BLaER1 treated with 17β-estradiol and CSF1 and Interleukin-3, amounts not matched to agents 10 nM and 100 nM (cell line): ENCODE measurements at regions not wholly inside any gene's neighbourhood (a gene's known extent, or its start where the extent isn't known, plus 50 kb on each side); places are given as distances from the start of the nearest gene placed in this dataset.

Source experiments
- H3K27ac ChIP-seq, 11 experiments: shearing (Covaris generic); formaldehyde crosslinking; 2 replicates each; pipeline ENCODE4 v1.8.1; 2022
- H3K27me3 ChIP-seq, 11 experiments: shearing (Covaris generic); formaldehyde crosslinking; 2 replicates each; pipeline ENCODE4 v1.8.1; 2022
- H3K36me3 ChIP-seq, 11 experiments: shearing (Covaris generic); formaldehyde crosslinking; 2 replicates each; pipeline ENCODE4 v1.8.1; 2022
- H3K4me1 ChIP-seq, 10 experiments: shearing (Covaris generic); formaldehyde crosslinking; 2 replicates each; pipeline ENCODE4 v1.8.1; 2022
- H3K4me2 ChIP-seq, 11 experiments: shearing (Covaris generic); formaldehyde crosslinking; 2 replicates each; pipeline ENCODE4 v1.8.1; 2022
- H3K4me3 ChIP-seq, 10 experiments: shearing (Covaris generic); formaldehyde crosslinking; 2 replicates each; pipeline ENCODE4 v1.8.1; 2022
- H3K9ac ChIP-seq, 11 experiments: shearing (Covaris generic); formaldehyde crosslinking; 2 replicates each; pipeline ENCODE4 v1.8.1; 2022
- H3K9me3 ChIP-seq, 11 experiments: shearing (Covaris generic); formaldehyde crosslinking; replicated peaks in 1 of 11; 2 replicates each; pipeline ENCODE4 v1.8.1; 2022
- H4K20me1 ChIP-seq, 11 experiments: shearing (Covaris generic); formaldehyde crosslinking; 2 replicates each; pipeline ENCODE4 v1.8.1; 2022
- Cebpa-rat ChIP-seq, 11 experiments: shearing (Covaris generic); IDR thresholded peaks; 2 replicates each; pipeline ENCODE4 v1.8.1; 2022

DNA sequence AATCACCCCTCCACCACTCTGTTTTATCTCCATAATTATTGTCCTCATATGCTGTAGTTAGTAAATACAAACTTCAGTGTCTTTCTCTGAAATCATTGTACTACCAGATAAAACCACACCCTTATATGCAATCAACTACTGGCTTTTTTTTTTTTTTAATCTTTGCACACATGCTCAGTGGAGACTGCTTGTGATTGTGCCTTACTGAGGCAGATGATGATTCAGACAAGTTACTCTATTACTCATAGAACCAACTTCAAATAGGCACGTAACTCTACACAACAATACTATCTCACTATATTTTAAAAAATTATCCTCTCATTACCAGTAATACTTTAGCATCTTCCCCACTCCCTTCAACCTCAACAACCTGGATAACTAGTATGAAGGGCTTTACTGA is 1278.4 kb upstream of the PIK3C3 start:
- no peak for TF ChIP-seq Cebpa-rat (IDR thresholded peaks at IDR 0.05)
- Histone ChIP-seq H3K27ac (no peak overlapping the region), H3K4me3 (no peak overlapping the region), H3K27me3 (no peaks in the 10 kb centered on the region), H3K4me2 (no peak overlapping the region), H3K36me3 (no peaks in the 10 kb centered on the region), H4K20me1 (no peaks in the 10 kb centered on the region), H3K9me3 (no peaks in the 10 kb centered on the region), H3K4me1 (no peaks in the 10 kb centered on the region), H3K9ac (no peak overlapping the region)

DNA sequence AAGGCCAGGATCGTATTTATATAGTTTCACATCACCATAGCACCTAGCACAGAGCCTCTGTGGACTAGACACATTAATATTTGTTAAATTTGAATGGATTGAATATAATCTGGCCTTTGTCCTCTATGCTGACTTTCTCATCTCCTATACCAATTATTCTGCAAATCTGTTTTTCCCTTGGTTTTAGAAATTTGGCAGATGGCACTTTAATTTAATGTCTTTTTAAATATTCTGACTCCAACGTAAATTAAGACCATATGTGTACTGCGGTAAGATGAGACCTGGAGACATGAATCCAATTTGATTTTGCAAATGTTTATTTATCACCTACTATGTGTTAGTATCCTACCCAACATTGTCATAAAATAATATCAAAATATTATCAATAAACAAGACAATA is 1281.9 kb upstream of the PIK3C3 start:
- H3K4me2 ChIP-seq, result no peak overlapping the region
- no peaks in the 10 kb centered on the region for H3K27me3 ChIP-seq
- H3K4me3 ChIP-seq, result no peak overlapping the region
- H3K4me1 ChIP-seq, result no peaks in the 10 kb centered on the region
- no peak for TF ChIP-seq Cebpa-rat (IDR thresholded peaks at IDR 0.05)
- no peaks in the 10 kb centered on the region for H4K20me1 ChIP-seq
- no peak overlapping the region for H3K27ac ChIP-seq
- H3K9me3 ChIP-seq, result no peaks in the 10 kb centered on the region
- H3K36me3 ChIP-seq, result no peaks in the 10 kb centered on the region
- H3K9ac ChIP-seq, result no peak overlapping the region

DNA sequence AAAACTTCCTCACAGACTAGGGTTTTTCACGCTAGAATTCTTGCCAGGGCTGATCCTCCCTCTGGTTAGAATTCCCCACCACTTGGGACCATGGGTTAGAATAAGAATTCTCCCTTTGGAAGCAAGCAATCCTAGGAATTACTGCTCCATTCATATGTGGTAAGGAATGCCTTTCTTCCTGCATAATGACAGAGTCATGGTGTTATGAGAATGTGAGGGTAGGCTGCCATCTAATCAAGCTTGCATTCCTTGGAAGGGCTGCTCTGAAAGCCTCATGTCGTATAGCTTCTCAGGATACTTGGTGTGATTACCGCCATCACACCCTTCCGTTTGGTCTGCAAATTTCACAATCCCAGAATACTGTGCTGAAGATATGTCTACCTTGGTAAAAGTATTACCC is 1282.4 kb upstream of the PIK3C3 start:
- Histone ChIP-seq H3K36me3 (no peaks in the 10 kb centered on the region), H3K27ac (no peak overlapping the region), H3K9ac (no peak overlapping the region), H3K4me2 (no peak overlapping the region), H3K4me1 (no peaks in the 10 kb centered on the region), H4K20me1 (no peaks in the 10 kb centered on the region), H3K4me3 (no peak overlapping the region), H3K27me3 (no peaks in the 10 kb centered on the region), H3K9me3 (no peaks in the 10 kb centered on the region)
- TF ChIP-seq Cebpa-rat (IDR thresholded peaks at IDR 0.05), result no peak

DNA sequence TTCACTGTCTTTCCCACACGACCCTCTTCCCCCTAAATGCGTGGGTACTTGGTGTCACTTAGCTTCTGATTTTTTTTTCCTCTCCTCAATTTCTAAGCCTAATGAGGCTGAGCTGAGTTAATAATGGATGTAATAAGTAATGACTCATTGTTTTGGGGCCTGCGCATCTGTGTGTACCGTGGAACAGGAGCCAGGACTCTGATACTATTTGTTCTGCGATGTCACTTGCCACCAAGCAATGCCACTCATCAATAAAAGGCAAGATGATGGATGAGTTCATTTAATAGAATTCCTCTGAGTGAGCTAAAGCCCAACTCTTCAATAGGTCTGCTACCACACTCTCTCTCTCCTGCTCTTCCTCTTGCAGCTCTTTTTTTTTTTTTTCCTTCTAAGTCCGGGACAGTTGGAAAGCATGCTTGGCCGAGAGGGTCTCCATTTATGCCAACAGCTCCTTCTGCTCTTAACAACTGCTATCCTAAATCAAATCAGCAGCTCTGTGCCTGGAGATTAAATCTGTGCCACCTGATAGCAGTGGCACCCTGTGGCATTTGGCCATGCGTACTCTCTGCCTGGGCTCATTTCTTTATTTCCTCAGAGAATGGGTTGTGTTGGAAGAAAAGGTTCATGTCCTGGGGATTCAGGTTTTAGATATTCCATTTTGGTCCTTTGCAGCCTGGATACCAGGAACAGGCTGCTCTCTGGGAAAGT is 1284.2 kb upstream of the PIK3C3 start:
- no peak overlapping the region for H3K27ac ChIP-seq
- no peaks in the 10 kb centered on the region for H3K9me3 ChIP-seq
- H3K4me2 ChIP-seq, result no peak overlapping the region
- H3K4me1 ChIP-seq, result no peaks in the 10 kb centered on the region
- H4K20me1 ChIP-seq, result no peaks in the 10 kb centered on the region
- H3K36me3 ChIP-seq, result no peaks in the 10 kb centered on the region
- no peak overlapping the region for H3K4me3 ChIP-seq
- no peak overlapping the region for H3K9ac ChIP-seq
- no peak for TF ChIP-seq Cebpa-rat (IDR thresholded peaks at IDR 0.05)
- H3K27me3 ChIP-seq, result no peaks in the 10 kb centered on the region

DNA sequence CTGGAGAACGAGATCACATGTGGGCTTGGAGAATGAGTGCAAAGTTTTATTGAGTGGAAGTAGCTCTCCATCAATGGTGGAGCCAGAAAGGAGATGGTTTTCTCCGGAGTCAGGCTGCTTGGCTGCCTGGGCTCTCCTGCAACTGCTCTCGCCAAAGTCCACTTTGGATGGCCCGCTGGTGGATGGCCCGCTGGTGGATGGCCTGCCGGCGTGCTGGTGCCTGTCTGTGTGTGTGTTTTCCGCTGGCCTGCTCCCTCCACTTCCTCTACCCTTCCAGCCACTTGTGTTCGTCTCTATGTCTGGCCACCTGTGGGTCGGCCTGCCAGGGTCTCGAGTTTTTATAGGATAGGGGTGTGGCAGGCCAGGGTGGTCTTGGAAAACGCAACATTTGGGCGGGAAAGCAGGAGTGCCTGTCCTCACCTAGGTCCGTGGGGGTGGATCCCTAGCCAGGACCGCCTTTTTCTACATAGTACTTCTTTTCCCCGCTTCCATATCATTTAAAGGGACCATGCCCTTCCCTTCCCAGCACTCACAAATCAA is 1292.1 kb upstream of the PIK3C3 start:
- H3K9me3 ChIP-seq, result no peaks in the 10 kb centered on the region
- no peak for TF ChIP-seq Cebpa-rat (IDR thresholded peaks at IDR 0.05)
- no peak overlapping the region for H3K9ac ChIP-seq
- no peaks in the 10 kb centered on the region for H3K27me3 ChIP-seq
- H3K36me3 ChIP-seq, result no peaks in the 10 kb centered on the region
- no peaks in the 10 kb centered on the region for H3K4me1 ChIP-seq
- H3K4me2 ChIP-seq, result no peak overlapping the region
- H3K4me3 ChIP-seq, result no peak overlapping the region
- no peaks in the 10 kb centered on the region for H4K20me1 ChIP-seq
- no peak overlapping the region for H3K27ac ChIP-seq

DNA sequence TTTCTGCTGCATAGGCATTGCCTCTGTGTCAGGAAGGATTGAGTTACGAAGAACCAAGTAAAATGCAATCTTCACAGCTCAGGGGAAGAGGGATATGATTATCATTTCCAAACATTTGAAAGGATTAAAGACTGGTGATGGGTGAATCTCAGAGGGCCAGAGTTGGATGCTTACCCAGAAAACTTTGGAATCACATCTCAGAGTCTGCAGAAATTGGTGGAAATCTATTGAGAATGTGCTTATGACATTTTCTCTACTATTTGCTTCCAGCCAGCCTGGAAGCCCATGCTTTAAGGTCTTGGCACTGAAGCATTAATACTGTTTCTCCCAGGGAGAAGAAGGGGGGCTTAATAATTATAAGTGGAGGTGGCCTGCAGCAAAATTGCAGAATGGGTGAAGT is 1301.4 kb upstream of the PIK3C3 start:
- no peak for TF ChIP-seq Cebpa-rat (IDR thresholded peaks at IDR 0.05)
- H4K20me1 ChIP-seq, result no peaks in the 10 kb centered on the region
- H3K4me3 ChIP-seq, result no peak overlapping the region
- H3K4me1 ChIP-seq, result no peaks in the 10 kb centered on the region
- no peaks in the 10 kb centered on the region for H3K9me3 ChIP-seq
- H3K36me3 ChIP-seq, result no peaks in the 10 kb centered on the region
- H3K4me2 ChIP-seq, result no peak overlapping the region
- no peaks in the 10 kb centered on the region for H3K27me3 ChIP-seq
- no peak overlapping the region for H3K27ac ChIP-seq
- H3K9ac ChIP-seq, result no peak overlapping the region

DNA sequence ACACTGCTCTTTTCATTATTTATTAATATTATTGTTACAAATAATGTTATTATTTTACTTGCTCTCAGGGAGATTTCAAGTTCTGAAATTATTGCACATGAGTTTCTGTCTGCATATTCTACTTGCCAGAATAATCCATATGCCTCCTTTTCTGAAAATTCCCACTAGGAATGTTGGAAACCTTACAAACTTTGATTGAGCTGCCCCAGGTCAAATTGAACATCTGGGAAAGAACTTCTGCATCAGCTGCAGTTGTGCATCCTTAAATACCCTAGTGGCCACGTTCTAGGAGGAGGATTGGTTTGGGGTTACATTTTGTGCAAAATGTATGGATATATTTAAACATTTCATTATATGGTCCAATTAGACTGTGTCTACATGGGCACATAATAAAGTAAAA is 1302.7 kb upstream of the PIK3C3 start:
- Histone ChIP-seq H3K27me3 (no peaks in the 10 kb centered on the region), H3K27ac (no peak overlapping the region), H3K4me1 (no peaks in the 10 kb centered on the region), H3K4me3 (no peak overlapping the region), H3K9ac (no peak overlapping the region), H3K36me3 (no peaks in the 10 kb centered on the region), H4K20me1 (no peaks in the 10 kb centered on the region), H3K9me3 (no peaks in the 10 kb centered on the region), H3K4me2 (no peak overlapping the region)
- no peak for TF ChIP-seq Cebpa-rat (IDR thresholded peaks at IDR 0.05)

DNA sequence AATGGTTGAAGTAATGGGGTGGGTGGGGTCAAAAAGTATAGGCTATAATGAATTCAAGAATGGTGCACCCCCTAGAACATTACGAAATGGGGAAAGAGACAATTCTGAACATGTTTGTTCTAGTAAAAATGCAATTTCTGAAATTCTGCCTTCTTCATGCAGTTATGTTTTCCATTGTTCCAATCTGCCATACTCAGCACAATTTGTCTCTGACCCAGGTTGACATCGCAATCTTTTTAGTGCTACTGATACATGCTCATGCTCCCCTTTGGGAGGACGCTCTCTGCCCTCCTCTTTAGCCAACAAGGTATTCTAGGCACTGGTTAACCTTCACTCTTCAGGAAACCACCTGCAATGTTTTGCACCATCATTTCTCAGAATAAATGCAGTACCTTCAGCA is 1303.9 kb upstream of the PIK3C3 start:
- no peaks in the 10 kb centered on the region for H4K20me1 ChIP-seq
- H3K4me3 ChIP-seq, result no peak overlapping the region
- H3K27ac ChIP-seq, result no peak overlapping the region
- TF ChIP-seq Cebpa-rat (IDR thresholded peaks at IDR 0.05), result no peak
- H3K4me1 ChIP-seq, result no peaks in the 10 kb centered on the region
- H3K4me2 ChIP-seq, result no peak overlapping the region
- H3K36me3 ChIP-seq, result no peaks in the 10 kb centered on the region
- H3K27me3 ChIP-seq, result no peaks in the 10 kb centered on the region
- H3K9ac ChIP-seq, result no peak overlapping the region
- no peaks in the 10 kb centered on the region for H3K9me3 ChIP-seq

DNA sequence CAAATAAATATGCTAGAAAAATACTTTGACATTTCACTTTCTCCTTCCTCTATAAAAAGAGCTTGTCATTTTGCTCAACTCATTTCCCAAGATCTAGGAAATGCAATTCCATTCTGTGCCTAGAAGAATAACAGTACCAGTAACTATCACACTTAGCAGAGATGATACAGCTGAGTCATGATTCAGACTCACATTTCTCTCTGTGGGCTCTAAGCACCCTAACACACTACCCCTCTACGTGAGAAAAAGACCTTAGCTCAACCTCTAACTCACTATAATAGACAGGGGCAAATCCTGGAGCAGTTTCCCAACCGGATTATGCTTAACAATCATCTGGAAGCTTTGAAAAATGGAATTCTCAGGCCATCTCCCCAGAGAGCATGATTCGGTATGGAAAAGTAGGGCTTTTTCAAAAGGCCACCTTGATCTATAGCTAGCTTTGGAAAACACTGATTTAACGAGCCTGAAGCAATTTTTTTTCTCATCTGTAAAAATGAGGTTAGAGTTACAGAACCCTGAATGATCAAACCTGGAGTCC is 1312.3 kb upstream of the PIK3C3 start:
- H3K27me3 ChIP-seq, result no peaks in the 10 kb centered on the region
- H3K4me1 ChIP-seq, result no peaks in the 10 kb centered on the region
- no peak overlapping the region for H3K9ac ChIP-seq
- no peak overlapping the region for H3K4me2 ChIP-seq
- no peaks in the 10 kb centered on the region for H4K20me1 ChIP-seq
- no peaks in the 10 kb centered on the region for H3K36me3 ChIP-seq
- H3K9me3 ChIP-seq, result no peaks in the 10 kb centered on the region
- no peak for TF ChIP-seq Cebpa-rat (IDR thresholded peaks at IDR 0.05)
- H3K4me3 ChIP-seq, result no peak overlapping the region
- H3K27ac ChIP-seq, result no peak overlapping the region

DNA sequence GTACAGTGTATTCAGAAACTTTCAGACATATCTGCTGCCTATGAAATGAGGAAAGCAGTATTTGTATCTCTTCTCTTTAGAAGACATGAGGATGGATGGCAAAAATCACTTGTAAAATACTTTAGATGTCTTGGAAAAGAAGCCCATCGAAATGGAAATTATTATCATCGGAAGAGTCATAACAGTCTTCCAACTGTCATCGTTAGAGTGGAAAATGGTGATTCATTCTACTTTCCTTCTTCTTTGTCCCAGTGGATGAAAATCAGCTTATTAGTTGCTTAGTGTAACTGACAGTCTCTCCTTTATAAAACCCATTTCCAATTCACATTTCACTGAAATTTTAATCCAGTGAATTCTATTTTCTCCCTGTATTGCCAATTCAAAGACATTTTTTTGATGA is 1323.7 kb upstream of the PIK3C3 start:
- H3K4me2 ChIP-seq, result no peak overlapping the region
- no peak for TF ChIP-seq Cebpa-rat (IDR thresholded peaks at IDR 0.05)
- H3K4me3 ChIP-seq, result no peak overlapping the region
- no peak overlapping the region for H3K9ac ChIP-seq
- H3K9me3 ChIP-seq, result peaks cover 8 to 10% (median 8%) of the 10 kb centered on the region in 11 experiments
- no peaks in the 10 kb centered on the region for H3K36me3 ChIP-seq
- H3K4me1 ChIP-seq, result no peaks in the 10 kb centered on the region
- no peaks in the 10 kb centered on the region for H4K20me1 ChIP-seq
- H3K27me3 ChIP-seq, result no peaks in the 10 kb centered on the region
- H3K27ac ChIP-seq, result no peak overlapping the region
